K562 (cell line): ENCODE measurements at regions not wholly inside any gene's neighbourhood (a gene's known extent, or its start where the extent isn't known, plus 50 kb on each side); places are given as distances from the start of the nearest gene placed in this dataset.

Experiments
- ATAC-seq: fragments of 200-7000 bp; cut with Tn5 transposase; 3 replicates; pipeline ENCODE4 v1.9.1; 2020; ENCODE audit warnings: moderate library complexity
- BruUV-seq: library from RNA; stranded (reverse); fragments of 400-500 nt; replicated peaks from 2 replicates; lab custom pipeline; 2021; lab: Mats Ljungman, UMichigan
- CTCF ChIA-PET: fragments of 300-600 bp; formaldehyde crosslinking; extraction: SDS; loops from one replicate; lab custom pipeline; 2021; ENCODE audit warnings: low intra/inter-chr PET ratio; lab: Yijun Ruan, JAX
- POLR2A ChIA-PET: fragments of 300-600, 350-650 bp; sonication (Branson Sonifier 250); formaldehyde crosslinking; extraction: SDS; loops from one replicate; lab custom pipeline; 2021; ENCODE audit warnings: antibody characterized with exemption, inconsistent platforms; lab: Yijun Ruan, JAX
- DNase-seq, 4 experiments: peaks; one replicate each; pipeline versions ENCODE4 v3.0.0 to v3.0.0-alpha.2; 2011 to 2018; ENCODE audit warnings: low spot score in 3 of 4, mixed read lengths in 3 of 4; ENCODE audit errors: extremely low read depth in 1 of 4
- FAIRE-seq: peaks from 2 replicates; lab custom pipeline; 2011; peaks lifted over from hg19 to GRCh38; lab: Jason Lieb, UNC
- H2AFZ ChIP-seq: 2 replicates; pipeline ENCODE4 v1.6.0; 2011; ENCODE audit warnings: low read depth, low read length, control low read depth, inconsistent platforms
- H3K27ac ChIP-seq: fragments of 200-600 bp; 3 replicates; pipeline ENCODE4 v1.8.0; 2011; ENCODE audit warnings: low read depth, mild to moderate bottlenecking, control low read depth, inconsistent platforms, low read length, moderate library complexity, mixed read lengths; ENCODE audit errors: extremely low read depth
- H3K27me3 ChIP-seq, 2 experiments: fragments of 300-600 bp in 1 of 2; 2 replicates in 1 of 2; 3 replicates in 1 of 2; pipeline versions ENCODE4 v1.6.0 to v1.8.0; 2011; ENCODE audit warnings: inconsistent platforms in 2 of 2, low read length in 2 of 2, mild to moderate bottlenecking in 1 of 2, mixed read lengths in 1 of 2, moderate library complexity in 1 of 2; ENCODE audit not compliant: control insufficient read depth in 2 of 2, insufficient read depth in 2 of 2
- H3K36me3 ChIP-seq: fragments of 300-600 bp; 3 replicates; pipeline ENCODE4 v1.8.0; 2011; ENCODE audit warnings: mild to moderate bottlenecking, low read length, inconsistent platforms; ENCODE audit not compliant: control insufficient read depth, insufficient read depth
- H3K4me1 ChIP-seq, 2 experiments: fragments of 200-600 bp in 1 of 2; replicated peaks in 1 of 2; 2 replicates in 1 of 2; 3 replicates in 1 of 2; pipeline versions ENCODE4 v1.5.1 to v1.8.0; 2011; ENCODE audit warnings: inconsistent platforms in 2 of 2, low read length in 2 of 2, mild to moderate bottlenecking in 1 of 2, mixed read lengths in 1 of 2, moderate library complexity in 1 of 2; ENCODE audit not compliant: control insufficient read depth in 2 of 2, insufficient read depth in 2 of 2
- H3K4me2 ChIP-seq: 2 replicates; pipeline ENCODE4 v1.6.1; 2011; ENCODE audit warnings: low read length, control low read depth, inconsistent platforms, mixed read lengths; ENCODE audit not compliant: insufficient read depth
- H3K4me3 ChIP-seq: fragments of 200-600 bp; sonication (generic), shearing (Covaris generic); 2 replicates; pipeline ENCODE4 v1.5.1; 2016; ENCODE audit warnings: control low read depth, inconsistent platforms
- H3K79me2 ChIP-seq: fragments of 200-600 bp; 3 replicates; pipeline ENCODE4 v1.8.0; 2011; ENCODE audit warnings: low read length, inconsistent platforms; ENCODE audit not compliant: control insufficient read depth, insufficient read depth
- H3K9ac ChIP-seq, 2 experiments: 2 replicates each; pipeline versions ENCODE4 v1.6.0 to v1.6.1; 2011; ENCODE audit warnings: low read depth in 2 of 2, low read length in 2 of 2, control low read depth in 1 of 2, inconsistent platforms in 1 of 2, mild to moderate bottlenecking in 1 of 2, mixed read lengths in 1 of 2; ENCODE audit not compliant: insufficient read depth in 1 of 2
- H3K9me1 ChIP-seq: one replicate; pipeline ENCODE4 v1.6.0; 2011; ENCODE audit warnings: inconsistent platforms, mild to moderate bottlenecking, low read length, moderate library complexity; ENCODE audit not compliant: control insufficient read depth, insufficient read depth
- H3K9me3 ChIP-seq: replicated peaks from 2 replicates; pipeline ENCODE4 v1.5.1; 2011; ENCODE audit warnings: low read depth, low read length, inconsistent platforms; ENCODE audit not compliant: control insufficient read depth, insufficient read depth
- H4K20me1 ChIP-seq: replicated peaks from 2 replicates; pipeline ENCODE4 v1.6.1; 2011; ENCODE audit warnings: low read length, inconsistent platforms, mixed read lengths; ENCODE audit not compliant: control insufficient read depth, insufficient read depth
- ATF6 ChIP-seq: sonication (generic); formaldehyde crosslinking; IDR thresholded peaks from 2 replicates; pipeline ENCODE4 v1.4.0; 2020; ENCODE audit warnings: mild to moderate bottlenecking, missing genetic modification reagents
- ETS1 ChIP-seq: conservative IDR thresholded peaks from 2 replicates; pipeline ENCODE4 v1.6.1; 2011; ENCODE audit warnings: low read depth, mild to moderate bottlenecking, low read length; ENCODE audit not compliant: control insufficient read depth
- GMEB1 ChIP-seq: fragments of 250-450 bp; sonication (Bioruptor Pico); IDR thresholded peaks from 2 replicates; pipeline ENCODE4 v1.4.0; 2020; ENCODE audit warnings: mild to moderate bottlenecking
- HCFC1 ChIP-seq: IDR thresholded peaks from 2 replicates; pipeline ENCODE4 v1.6.1; 2012; ENCODE audit warnings: low read depth, low read length, improper control_type of control experiment
- MAFG ChIP-seq: fragments of 450-650 bp; conservative IDR thresholded peaks from 2 replicates; pipeline ENCODE4 v1.6.1; 2016; ENCODE audit warnings: missing genetic modification characterization, missing compliant biosample characterization
- MAFK ChIP-seq: IDR thresholded peaks from 2 replicates; pipeline ENCODE4 v1.6.1; 2011; ENCODE audit warnings: low read length, improper control_type of control experiment
- PHF20 ChIP-seq: fragments of 450-650 bp; IDR thresholded peaks from 2 replicates; pipeline ENCODE4 v1.6.1; 2018; ENCODE audit not compliant: partially characterized antibody
- XRCC4 ChIP-seq: IDR thresholded peaks from one replicate; pipeline ENCODE4 v1.6.1; 2011; ENCODE audit not compliant: insufficient read depth, insufficient read length; ENCODE audit errors: extremely low read depth
- ZNF561 ChIP-seq: fragments of 450-650 bp; formaldehyde crosslinking; conservative IDR thresholded peaks from 2 replicates; pipeline ENCODE4 v1.4.0; 2020; ENCODE audit warnings: mild to moderate bottlenecking, moderate library complexity
- WGBS: fragments of 100-300 bp; shearing (Covaris generic); methylation state at CpG from one replicate; pipeline ENCODE4 v1.1.6; 2016; ENCODE audit warnings: low coverage, mixed read lengths; ENCODE audit not compliant: insufficient coverage; ENCODE audit errors: missing lambda C conversion rate; 5-methylcytosine and 5-hydroxymethylcytosine counted together
- in situ Hi-C: fragments of 300-500 bp; cut with MboI; formaldehyde crosslinking; loops from 4 replicates; pipeline ENCODE4 v1.15.0; 2018; ENCODE audit warnings: inconsistent platforms, mixed read lengths
- intact Hi-C: fragments of 100-400 bp; cut with micrococcal nuclease; formaldehyde crosslinking; loops from 2 replicates; pipeline ENCODE4 v1.14.2; 2022

GRCh38 chr6:138575257-138575656, 76.0 kb upstream of the NHSL1 start:
- 1% methylated on average over 4 of the region's 4 CpGs for WGBS
- POLR2A ChIA-PET: interaction anchor here (0.5 kb wide), 1 partner anchor 458 kb away, joined by 4 read pairs; no protein-coding TSS in a partner anchor
- DNase-seq: no peak

GRCh38 chr6:138576313-138576712, 77.0 kb upstream of the NHSL1 start:
- DNase-seq: no peak
- no peaks in the 10 kb centered on the region for H3K9me3 ChIP-seq
- no peak overlapping the region for H2AFZ ChIP-seq
- H3K4me3 ChIP-seq: no peak overlapping the region
- H4K20me1 ChIP-seq: no peaks in the 10 kb centered on the region
- intact Hi-C loops (no loop called here), in situ Hi-C loops (loop anchor here (5.0 kb wide), 1 partner anchor 459 kb away; no protein-coding TSS in a partner anchor)
- 0% methylated on average over 6 of the region's 6 CpGs for whole genome bisulfite sequencing
- no peaks in the 10 kb centered on the region for H3K4me1 ChIP-seq
- H3K9me1 ChIP-seq: no peaks in the 10 kb centered on the region
- ChIA-PET POLR2A (interaction anchor here (0.7 kb wide), 1 partner anchor 331 kb away, joined by 3 read pairs; no protein-coding TSS in a partner anchor), CTCF (no interaction called here)
- H3K79me2 ChIP-seq: no peaks in the 10 kb centered on the region
- no peak overlapping the region for H3K27ac ChIP-seq
- no peak overlapping the region for H3K9ac ChIP-seq
- H3K36me3 ChIP-seq: no peaks in the 10 kb centered on the region
- no TSS peak for BruUV-seq
- no peak overlapping the region for H3K4me2 ChIP-seq
- no peak for FAIRE-seq
- peaks cover 46 to 54% of the 10 kb centered on the region in 2 experiments; a peak in 4 of 5 replicates for H3K27me3 ChIP-seq
- no peak for ATAC-seq
- TF ChIP-seq PHF20 (no peak), HCFC1 (no peak), ZNF561 (no peak), MAFK (no peak), MAFG (tag) (no peak), ATF6 (no peak), ETS1 (no peak), GMEB1 (no peak)

More at GRCh38 chr6:138575257-138575656, 76.0 kb upstream of the NHSL1 start:
- Histone ChIP-seq H3K27ac (no peak overlapping the region), H3K4me1 (no peaks in the 10 kb centered on the region), H3K36me3 (no peaks in the 10 kb centered on the region), H3K9me3 (no peaks in the 10 kb centered on the region), H3K79me2 (no peaks in the 10 kb centered on the region), H3K9ac (no peak overlapping the region), H3K4me3 (no peak overlapping the region), H2AFZ (no peak overlapping the region), H4K20me1 (no peaks in the 10 kb centered on the region), H3K9me1 (no peaks in the 10 kb centered on the region), H3K27me3 (peaks cover 47 to 48% of the 10 kb centered on the region in 2 experiments; a peak in 4 of 5 replicates), H3K4me2 (no peak overlapping the region)
- no peak for FAIRE-seq
- no TSS peak for BruUV-seq
- CTCF ChIA-PET: no interaction called here
- intact Hi-C loops (no loop called here), in situ Hi-C loops (loop anchor here (5.0 kb wide), 1 partner anchor 458 kb away; no protein-coding TSS in a partner anchor)
- ATAC-seq: no peak
- no peak for TF ChIP-seq XRCC4
